Activated CD8-positive, alpha-beta memory T cell treated with anti-CD3 and anti-CD28 coated beads for 4 hours (primary cell): ENCODE measurements at regions not wholly inside any gene's neighbourhood (a gene's known extent, or its start where the extent isn't known, plus 50 kb on each side); places are given as distances from the start of the nearest gene placed in this dataset.
"Not testable (repeated sequence)": the region's sequence is repeated elsewhere in the genome, so short reads cannot be mapped to it uniquely, and the experiment has no call there.

Source experiments
- DNase-seq, 2 donors: peaks; one replicate each; pipeline ENCODE4 v3.0.0-alpha.2; 2020; ENCODE audit warnings: low read depth in 2 of 2

GRCh38 chr5:40224421-40224820 is 455.3 kb upstream of the PTGER4 start:
- DNase-seq = no peak

GRCh38 chr5:40223884-40224402 is 455.8 kb upstream of the PTGER4 start:
- no peak for DNase-seq

- no peak for DNase-seq
Observed at GRCh38 chr5:40221796-40222195, 457.9 kb upstream of the PTGER4 start.

GRCh38 chr5:40221255-40221654 is 458.5 kb upstream of the PTGER4 start:
- no peak for DNase-seq

GRCh38 chr5:40220260-40220659 is 459.5 kb upstream of the PTGER4 start:
- DNase-seq = no peak

GRCh38 chr5:40217553-40217952 is 462.2 kb upstream of the PTGER4 start:
- no peak for DNase-seq

GRCh38 chr5:40210694-40211093 is 469.0 kb upstream of the PTGER4 start:
- no peak for DNase-seq

- no peak for DNase-seq
Observed at GRCh38 chr5:40206030-40206429, 473.7 kb upstream of the PTGER4 start.

GRCh38 chr5:40204144-40204543 is 475.6 kb upstream of the PTGER4 start:
- no peak for DNase-seq

GRCh38 chr5:40202814-40203440 is 476.8 kb upstream of the PTGER4 start:
- DNase-seq = no peak

- DNase-seq = no peak
Observed at GRCh38 chr5:40198736-40199135, 481.0 kb upstream of the PTGER4 start.

- DNase-seq = not testable (repeated sequence)
Observed at GRCh38 chr5:40195574-40195973, 484.1 kb upstream of the PTGER4 start.

- no peak for DNase-seq
Observed at GRCh38 chr5:40191150-40191549, 488.6 kb upstream of the PTGER4 start.

- no peak for DNase-seq
Observed at GRCh38 chr5:40172721-40173120, 507.0 kb upstream of the PTGER4 start.

- DNase-seq = no peak
Observed at GRCh38 chr5:40171971-40172370, 507.7 kb upstream of the PTGER4 start.

- no peak for DNase-seq
Observed at GRCh38 chr5:40167283-40167682, 512.4 kb upstream of the PTGER4 start.

- no peak for DNase-seq
Observed at GRCh38 chr5:40166802-40167201, 512.9 kb upstream of the PTGER4 start.

- DNase-seq = no peak
Observed at GRCh38 chr5:40165789-40166728, 513.7 kb upstream of the PTGER4 start.

- DNase-seq = no peak
Observed at GRCh38 chr5:40165106-40165788, 514.5 kb upstream of the PTGER4 start.

GRCh38 chr5:40160435-40160834 is 519.3 kb upstream of the PTGER4 start:
- DNase-seq = no peak

- DNase-seq = no peak
Observed at GRCh38 chr5:40154194-40154593, 525.5 kb upstream of the PTGER4 start.

GRCh38 chr5:40150896-40151295 is 528.8 kb upstream of the PTGER4 start:
- no peak for DNase-seq
